SK-N-SH treated with all-trans-retinoic acid at 6 μM for 48 hours (cell line): ENCODE measurements at regions not wholly inside any gene's neighbourhood (a gene's known extent, or its start where the extent isn't known, plus 50 kb on each side); places are given as distances from the start of the nearest gene placed in this dataset.

ENCODE experiments used
- ARNTL ChIP-seq: fragments of 450-650 bp; formaldehyde crosslinking; IDR thresholded peaks from 2 replicates; pipeline ENCODE4 v1.5.0; 2020; ENCODE audit warnings: low read depth, mild to moderate bottlenecking, moderate library complexity, borderline replicate concordance
- CSDC2 ChIP-seq: fragments of 250-450 bp; sonication (Bioruptor Pico); IDR thresholded peaks from 2 replicates; pipeline ENCODE4 v1.5.0; 2020; ENCODE audit warnings: mild to moderate bottlenecking, moderate library complexity
- ESRRG ChIP-seq: fragments of 250-450 bp; sonication (Bioruptor Pico); IDR thresholded peaks from 2 replicates; pipeline ENCODE4 v1.6.1; 2021; ENCODE audit warnings: mild to moderate bottlenecking
- ISL1 ChIP-seq: fragments of 250-450 bp; sonication (Bioruptor Pico); IDR thresholded peaks from 2 replicates; pipeline ENCODE4 v2.1.2; 2022; ENCODE audit warnings: mild to moderate bottlenecking, moderate library complexity
- OSR1 ChIP-seq: fragments of 250-450 bp; sonication (Bioruptor Pico); IDR thresholded peaks from 2 replicates; pipeline ENCODE4 v1.8.0; 2022; ENCODE audit warnings: moderate library complexity, mild to moderate bottlenecking, inconsistent platforms
- RARB ChIP-seq: fragments of 250-450 bp; sonication (Bioruptor Pico); IDR thresholded peaks from 2 replicates; pipeline ENCODE4 v1.8.0; 2021; ENCODE audit warnings: mild to moderate bottlenecking, moderate library complexity
- TOX ChIP-seq: fragments of 250-450 bp; sonication (Bioruptor Pico); IDR thresholded peaks from 2 replicates; pipeline ENCODE4 v1.8.0; 2021; ENCODE audit warnings: mild to moderate bottlenecking, moderate library complexity, borderline replicate concordance
- ZFP30 ChIP-seq: fragments of 450-650 bp; formaldehyde crosslinking; IDR thresholded peaks from 2 replicates; pipeline ENCODE4 v1.5.0; 2022; ENCODE audit warnings: mild to moderate bottlenecking, moderate library complexity
- ZNF565 ChIP-seq: fragments of 450-650 bp; formaldehyde crosslinking; conservative IDR thresholded peaks from 2 replicates; pipeline ENCODE4 v1.5.0; 2020; ENCODE audit warnings: low read depth, mild to moderate bottlenecking, moderate library complexity
- ZNF8 ChIP-seq: fragments of 450-650 bp; formaldehyde crosslinking; IDR thresholded peaks from 2 replicates; pipeline ENCODE4 v1.5.0; 2020; ENCODE audit warnings: mild to moderate bottlenecking, moderate library complexity
- TF ChIP-seq, protein P1 (sequence below): fragments of 250-450 bp; sonication (Bioruptor Pico); IDR thresholded peaks from 2 replicates; pipeline ENCODE4 v1.8.0; 2021; ENCODE audit warnings: low read depth, mild to moderate bottlenecking, moderate library complexity, borderline replicate concordance
- TF ChIP-seq, protein P2 (sequence below): fragments of 250-450 bp; sonication (Bioruptor Pico); IDR thresholded peaks from 2 replicates; pipeline ENCODE4 v1.8.0; 2020; ENCODE audit warnings: mild to moderate bottlenecking, moderate library complexity, borderline replicate concordance
- TF ChIP-seq, protein P3 (sequence below): fragments of 250-450 bp; sonication (Bioruptor Pico); IDR thresholded peaks from 2 replicates; pipeline ENCODE4 v1.5.1; 2020; ENCODE audit warnings: low read depth, mild to moderate bottlenecking, moderate library complexity

DNA sequence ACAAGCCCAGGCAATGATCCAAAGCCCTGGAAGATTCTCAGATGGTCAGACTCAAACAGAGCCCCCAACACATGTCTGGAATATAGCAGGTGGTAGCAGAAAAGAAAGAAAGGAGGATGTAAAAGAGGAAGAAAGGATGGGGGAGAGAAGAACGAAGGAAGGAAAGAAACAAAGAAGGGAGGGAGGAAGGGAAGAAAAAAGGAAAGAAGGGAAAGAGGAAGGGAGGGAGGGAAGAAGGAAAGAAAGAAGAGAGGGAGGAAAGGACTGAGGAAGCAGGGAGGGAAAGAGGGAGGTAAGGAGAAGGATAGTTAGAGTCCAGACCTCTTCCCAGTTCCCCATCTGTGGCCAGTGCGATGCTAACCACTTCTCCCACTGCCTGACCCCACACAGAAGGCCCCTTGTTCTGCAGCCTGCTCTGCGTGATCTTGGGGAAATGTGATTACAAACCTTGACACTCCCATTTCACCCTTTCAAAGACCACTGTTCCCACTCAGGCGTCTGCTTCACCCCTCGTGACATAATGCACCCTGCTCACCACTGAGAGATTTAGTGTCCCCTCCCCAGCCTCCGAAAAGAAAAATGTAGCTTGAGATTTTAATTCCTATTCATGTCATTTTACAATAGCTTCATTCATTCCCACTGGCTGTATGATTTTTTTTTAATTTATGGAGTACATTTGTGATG is 357.9 kb downstream of the BCL11B start:
- TF ChIP-seq OSR1 (no peak), ARNTL (no peak), RARB (CRISPR knock-in tag) (no peak), CSDC2 (CRISPR knock-in tag) (no peak), ZFP30 (CRISPR knock-in tag) (no peak), ISL1 (CRISPR knock-in tag) (no peak), ESRRG (CRISPR knock-in tag) (no peak), ZNF565 (CRISPR knock-in tag) (no peak), ZNF8 (no peak), TOX (CRISPR knock-in tag) (no peak)
- TF ChIP-seq, protein P1, sequence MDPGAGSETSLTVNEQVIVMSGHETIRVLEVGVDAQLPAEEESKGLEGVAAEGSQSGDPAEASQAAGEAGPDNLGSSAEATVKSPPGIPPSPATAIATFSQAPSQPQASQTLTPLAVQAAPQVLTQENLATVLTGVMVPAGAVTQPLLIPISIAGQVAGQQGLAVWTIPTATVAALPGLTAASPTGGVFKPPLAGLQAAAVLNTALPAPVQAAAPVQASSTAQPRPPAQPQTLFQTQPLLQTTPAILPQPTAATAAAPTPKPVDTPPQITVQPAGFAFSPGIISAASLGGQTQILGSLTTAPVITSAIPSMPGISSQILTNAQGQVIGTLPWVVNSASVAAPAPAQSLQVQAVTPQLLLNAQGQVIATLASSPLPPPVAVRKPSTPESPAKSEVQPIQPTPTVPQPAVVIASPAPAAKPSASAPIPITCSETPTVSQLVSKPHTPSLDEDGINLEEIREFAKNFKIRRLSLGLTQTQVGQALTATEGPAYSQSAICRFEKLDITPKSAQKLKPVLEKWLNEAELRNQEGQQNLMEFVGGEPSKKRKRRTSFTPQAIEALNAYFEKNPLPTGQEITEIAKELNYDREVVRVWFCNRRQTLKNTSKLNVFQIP (CRISPR knock-in tag), result no peak
- TF ChIP-seq, protein P2, sequence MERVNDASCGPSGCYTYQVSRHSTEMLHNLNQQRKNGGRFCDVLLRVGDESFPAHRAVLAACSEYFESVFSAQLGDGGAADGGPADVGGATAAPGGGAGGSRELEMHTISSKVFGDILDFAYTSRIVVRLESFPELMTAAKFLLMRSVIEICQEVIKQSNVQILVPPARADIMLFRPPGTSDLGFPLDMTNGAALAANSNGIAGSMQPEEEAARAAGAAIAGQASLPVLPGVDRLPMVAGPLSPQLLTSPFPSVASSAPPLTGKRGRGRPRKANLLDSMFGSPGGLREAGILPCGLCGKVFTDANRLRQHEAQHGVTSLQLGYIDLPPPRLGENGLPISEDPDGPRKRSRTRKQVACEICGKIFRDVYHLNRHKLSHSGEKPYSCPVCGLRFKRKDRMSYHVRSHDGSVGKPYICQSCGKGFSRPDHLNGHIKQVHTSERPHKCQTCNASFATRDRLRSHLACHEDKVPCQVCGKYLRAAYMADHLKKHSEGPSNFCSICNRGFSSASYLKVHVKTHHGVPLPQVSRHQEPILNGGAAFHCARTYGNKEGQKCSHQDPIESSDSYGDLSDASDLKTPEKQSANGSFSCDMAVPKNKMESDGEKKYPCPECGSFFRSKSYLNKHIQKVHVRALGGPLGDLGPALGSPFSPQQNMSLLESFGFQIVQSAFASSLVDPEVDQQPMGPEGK (CRISPR knock-in tag), result no peak
- TF ChIP-seq, protein P3, sequence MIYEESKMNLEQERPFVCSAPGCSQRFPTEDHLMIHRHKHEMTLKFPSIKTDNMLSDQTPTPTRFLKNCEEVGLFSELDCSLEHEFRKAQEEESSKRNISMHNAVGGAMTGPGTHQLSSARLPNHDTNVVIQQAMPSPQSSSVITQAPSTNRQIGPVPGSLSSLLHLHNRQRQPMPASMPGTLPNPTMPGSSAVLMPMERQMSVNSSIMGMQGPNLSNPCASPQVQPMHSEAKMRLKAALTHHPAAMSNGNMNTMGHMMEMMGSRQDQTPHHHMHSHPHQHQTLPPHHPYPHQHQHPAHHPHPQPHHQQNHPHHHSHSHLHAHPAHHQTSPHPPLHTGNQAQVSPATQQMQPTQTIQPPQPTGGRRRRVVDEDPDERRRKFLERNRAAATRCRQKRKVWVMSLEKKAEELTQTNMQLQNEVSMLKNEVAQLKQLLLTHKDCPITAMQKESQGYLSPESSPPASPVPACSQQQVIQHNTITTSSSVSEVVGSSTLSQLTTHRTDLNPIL (CRISPR knock-in tag), result no peak
